ENCODE measurements at regions not wholly inside any gene's neighbourhood (a gene's known extent, or its start where the extent isn't known, plus 50 kb on each side); places are given as distances from the start of the nearest gene placed in this dataset.

DNA sequence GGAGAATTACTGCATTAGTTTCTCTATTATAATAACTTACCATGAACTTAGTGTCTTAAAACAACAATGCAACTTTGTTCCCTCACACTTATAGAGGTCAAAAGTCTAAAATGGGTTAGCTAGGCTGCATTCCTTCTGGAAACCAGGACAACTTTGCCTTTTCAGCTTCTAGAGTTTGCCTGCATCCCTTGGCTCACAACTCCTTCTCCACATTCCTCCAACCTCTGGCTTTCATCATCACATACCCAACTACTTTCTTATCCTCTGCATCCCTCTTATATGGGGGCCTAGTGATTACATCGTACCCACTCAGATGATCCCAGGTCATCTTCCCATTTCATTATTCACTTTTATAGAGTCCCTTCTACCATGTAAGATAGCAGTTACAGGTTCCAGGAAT is 251.1 kb downstream of the C12orf50 start:
- Mint-ChIP-seq H3K4me3 (no peak overlapping the region), H3K4me1 (peaks cover 6% of the 10 kb centered on the region), H3K27ac (no peak overlapping the region), H3K36me3 (no peaks in the 10 kb centered on the region), H3K9me3 (peaks cover 4% of the 10 kb centered on the region), H3K27me3 (ENCODE audit: insufficient read depth, low read depth) (peaks cover 2% of the 10 kb centered on the region)
- H3K4me3 ChIP-seq: no peak overlapping the region
- TF ChIP-seq EZH2 (IDR thresholded peaks at IDR 0.05) (no peak), CTCF (IDR thresholded peaks at IDR 0.05) (no peak), EZH2phosphoT487 (IDR thresholded peaks at IDR 0.05) (no peak)
- no peaks in the 10 kb centered on the region for H3K27me3 ChIP-seq
- no peaks in the 10 kb centered on the region for H3K36me3 ChIP-seq
- no peaks in the 10 kb centered on the region for H3K4me1 ChIP-seq
- no peaks in the 10 kb centered on the region for H3K9me3 ChIP-seq (ENCODE audit: low read depth)
- no peaks in the 10 kb centered on the region for H4K20me1 ChIP-seq (ENCODE audit: low read depth)
- H3K79me2 ChIP-seq (ENCODE audit: low read depth): no peaks in the 10 kb centered on the region
- no peak overlapping the region for H2AFZ ChIP-seq (replicated peaks)
- no peak overlapping the region for H3K9ac ChIP-seq
- no peak overlapping the region for H3K4me2 ChIP-seq
- no peak overlapping the region for H3K27ac ChIP-seq
- DNase-seq (ENCODE audit: low spot score): no peak
- H3F3A ChIP-seq (ENCODE audit: low read depth): no peaks in the 10 kb centered on the region

DNA sequence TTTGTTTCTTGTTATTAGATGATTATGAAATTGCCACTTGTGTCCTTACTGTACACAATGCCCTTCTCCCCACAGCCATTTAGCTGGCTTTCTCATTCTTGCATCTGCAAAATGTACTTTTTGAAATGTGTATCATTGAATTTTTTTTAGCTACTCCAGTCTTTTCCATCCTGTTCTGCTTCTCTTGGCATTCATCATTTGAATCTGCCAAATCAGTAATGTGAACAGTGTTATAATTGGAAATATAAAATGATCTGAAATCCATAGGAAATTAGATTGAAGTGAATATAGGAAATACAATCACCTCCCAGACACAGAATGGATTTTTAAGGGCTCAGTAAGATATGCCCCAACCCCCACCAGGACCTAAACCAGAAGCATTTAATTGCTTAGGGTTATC is 253.4 kb downstream of the C12orf50 start:
- peaks cover 3% of the 10 kb centered on the region for H3K4me1 Mint-ChIP-seq
- Histone ChIP-seq H3K9me3 (ENCODE audit: low read depth) (no peaks in the 10 kb centered on the region), H2AFZ (replicated peaks) (no peak overlapping the region), H3K27ac (no peak overlapping the region), H3K79me2 (ENCODE audit: low read depth) (no peaks in the 10 kb centered on the region), H3F3A (ENCODE audit: low read depth) (no peaks in the 10 kb centered on the region), H3K27me3 (no peaks in the 10 kb centered on the region), H3K9ac (no peak overlapping the region), H3K4me1 (no peaks in the 10 kb centered on the region), H3K4me3 (no peak overlapping the region), H4K20me1 (ENCODE audit: low read depth) (no peaks in the 10 kb centered on the region), H3K4me2 (no peak overlapping the region), H3K36me3 (no peaks in the 10 kb centered on the region)
- H3K4me3 Mint-ChIP-seq: no peak overlapping the region
- DNase-seq (ENCODE audit: low spot score): no peak
- H3K36me3 Mint-ChIP-seq: no peaks in the 10 kb centered on the region
- peaks cover under 1% of the 10 kb centered on the region for H3K9me3 Mint-ChIP-seq
- H3K27ac Mint-ChIP-seq: no peak overlapping the region
- no peak for TF ChIP-seq CTCF (IDR thresholded peaks at IDR 0.05)
- TF ChIP-seq EZH2phosphoT487 (IDR thresholded peaks at IDR 0.05): no peak
- no peak for TF ChIP-seq EZH2 (IDR thresholded peaks at IDR 0.05)
- H3K27me3 Mint-ChIP-seq (ENCODE audit: insufficient read depth, low read depth): peaks cover 2% of the 10 kb centered on the region

DNA sequence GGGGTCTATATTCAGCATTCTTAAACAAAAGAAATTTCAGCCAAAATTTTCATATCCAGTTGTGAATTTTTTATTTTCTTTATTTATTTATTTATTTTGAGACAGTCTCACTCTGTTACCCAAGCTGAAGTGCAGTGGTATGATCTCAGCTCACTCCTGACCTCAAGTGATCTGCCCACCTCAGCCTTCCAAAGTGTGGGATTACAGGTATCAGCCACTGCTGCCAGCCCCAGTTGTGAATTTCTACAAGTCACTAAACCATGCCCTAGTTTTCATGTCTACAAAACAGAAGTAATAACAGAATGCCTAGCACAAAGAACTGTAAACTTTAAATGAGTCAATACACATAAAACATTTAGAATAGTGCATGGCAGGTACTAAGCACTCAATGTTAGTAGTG is 254.2 kb downstream of the C12orf50 start:
- TF ChIP-seq EZH2phosphoT487 (IDR thresholded peaks at IDR 0.05) (no peak), CTCF (IDR thresholded peaks at IDR 0.05) (no peak), EZH2 (IDR thresholded peaks at IDR 0.05) (no peak)
- no peaks in the 10 kb centered on the region for H3K4me1 ChIP-seq
- DNase-seq (ENCODE audit: low spot score): no peak
- no peak overlapping the region for H3K4me3 Mint-ChIP-seq
- H4K20me1 ChIP-seq (ENCODE audit: low read depth): no peaks in the 10 kb centered on the region
- no peak overlapping the region for H3K4me2 ChIP-seq
- H3K36me3 Mint-ChIP-seq: no peaks in the 10 kb centered on the region
- no peak overlapping the region for H3K27ac Mint-ChIP-seq
- no peaks in the 10 kb centered on the region for H3K9me3 Mint-ChIP-seq
- no peaks in the 10 kb centered on the region for H3K9me3 ChIP-seq (ENCODE audit: low read depth)
- H2AFZ ChIP-seq (replicated peaks): no peak overlapping the region
- no peaks in the 10 kb centered on the region for H3K4me1 Mint-ChIP-seq
- no peak overlapping the region for H3K27ac ChIP-seq
- H3F3A ChIP-seq (ENCODE audit: low read depth): no peaks in the 10 kb centered on the region
- no peaks in the 10 kb centered on the region for H3K79me2 ChIP-seq (ENCODE audit: low read depth)
- peaks cover 2% of the 10 kb centered on the region for H3K27me3 Mint-ChIP-seq (ENCODE audit: insufficient read depth, low read depth)
- H3K4me3 ChIP-seq: no peak overlapping the region
- H3K9ac ChIP-seq: no peak overlapping the region
- no peaks in the 10 kb centered on the region for H3K36me3 ChIP-seq
- H3K27me3 ChIP-seq: no peaks in the 10 kb centered on the region

DNA sequence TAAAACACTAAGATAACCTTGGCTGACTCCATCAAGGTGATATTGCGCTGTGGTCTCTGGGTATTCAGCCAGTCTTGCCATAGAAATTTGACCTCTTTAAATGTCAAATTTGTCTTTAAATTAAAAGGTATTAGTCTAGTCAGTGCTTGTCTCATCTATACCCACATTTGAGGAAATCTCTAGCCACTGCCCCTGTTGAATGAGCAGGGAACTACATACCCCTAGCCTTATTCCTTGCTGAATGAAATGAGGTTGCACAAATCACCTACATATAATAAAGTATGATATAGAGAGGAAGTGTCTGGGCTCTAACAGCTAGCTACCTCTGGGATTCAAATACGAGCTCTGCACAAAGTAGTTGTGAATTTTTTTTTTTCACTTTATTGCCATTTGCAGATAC is 256.8 kb downstream of the C12orf50 start:
- H3K27ac ChIP-seq: no peak overlapping the region
- no peaks in the 10 kb centered on the region for H3K36me3 Mint-ChIP-seq
- peaks cover 2% of the 10 kb centered on the region for H3K4me1 Mint-ChIP-seq
- no peak overlapping the region for H3K9ac ChIP-seq
- no peak overlapping the region for H3K4me3 ChIP-seq
- no peaks in the 10 kb centered on the region for H3K4me1 ChIP-seq
- no peak for DNase-seq (ENCODE audit: low spot score)
- TF ChIP-seq EZH2phosphoT487 (IDR thresholded peaks at IDR 0.05) (no peak), EZH2 (IDR thresholded peaks at IDR 0.05) (no peak), CTCF (IDR thresholded peaks at IDR 0.05) (no peak)
- H4K20me1 ChIP-seq (ENCODE audit: low read depth): no peaks in the 10 kb centered on the region
- no peak overlapping the region for H3K27ac Mint-ChIP-seq
- H3K4me2 ChIP-seq: no peak overlapping the region
- no peaks in the 10 kb centered on the region for H3K27me3 Mint-ChIP-seq (ENCODE audit: insufficient read depth, low read depth)
- H3K4me3 Mint-ChIP-seq: no peak overlapping the region
- no peaks in the 10 kb centered on the region for H3K9me3 ChIP-seq (ENCODE audit: low read depth)
- no peaks in the 10 kb centered on the region for H3F3A ChIP-seq (ENCODE audit: low read depth)
- H3K36me3 ChIP-seq: no peaks in the 10 kb centered on the region
- H3K27me3 ChIP-seq: no peaks in the 10 kb centered on the region
- no peak overlapping the region for H2AFZ ChIP-seq (replicated peaks)
- no peaks in the 10 kb centered on the region for H3K9me3 Mint-ChIP-seq
- no peaks in the 10 kb centered on the region for H3K79me2 ChIP-seq (ENCODE audit: low read depth)
